ENCODE measurements at regions not wholly inside any gene's neighbourhood (a gene's known extent, or its start where the extent isn't known, plus 50 kb on each side); places are given as distances from the start of the nearest gene placed in this dataset.

GRCh38 chr2:9149726-9150567 lies 56.7 kb upstream of the ASAP2 start:
- no peak for ATAC-seq
- DNase-seq = no peak
- H3K9me3 ChIP-seq = no peaks in the 10 kb centered on the region

GRCh38 chr2:9149388-9149660 lies 57.3 kb upstream of the ASAP2 start:
- Histone ChIP-seq H3K4me3 (no peak overlapping the region), H3K27me3 (ENCODE audit: low read depth) (no peaks in the 10 kb centered on the region), H3K4me1 (peaks cover 23% of the 10 kb centered on the region), H3K27ac (no peak overlapping the region), H3K9me3 (no peaks in the 10 kb centered on the region), H3K36me3 (no peaks in the 10 kb centered on the region)
- DNase-seq = no peak
- no peak for TF ChIP-seq CTCF (IDR thresholded peaks at IDR 0.05)
- no peak for ATAC-seq
- intact Hi-C loops (cut with DNase I) = no loop called here

More at GRCh38 chr2:9149726-9150567, 56.7 kb upstream of the ASAP2 start:
- H3K27ac ChIP-seq = no peak overlapping the region
- H3K4me3 ChIP-seq = no peak overlapping the region
- H3K36me3 ChIP-seq = no peaks in the 10 kb centered on the region
- no peak for TF ChIP-seq CTCF (IDR thresholded peaks at IDR 0.05)
- intact Hi-C loops (cut with DNase I) = no loop called here
- no peaks in the 10 kb centered on the region for H3K27me3 ChIP-seq (ENCODE audit: low read depth)
- peaks cover 17% of the 10 kb centered on the region for H3K4me1 ChIP-seq

GRCh38 chr2:9146646-9147045 lies 60.0 kb upstream of the ASAP2 start:
- Histone ChIP-seq H3K4me1 (peaks cover 22% of the 10 kb centered on the region), H3K4me3 (no peak overlapping the region), H3K36me3 (no peaks in the 10 kb centered on the region), H3K27ac (no peak overlapping the region), H3K9me3 (no peaks in the 10 kb centered on the region), H3K27me3 (ENCODE audit: low read depth) (no peaks in the 10 kb centered on the region)
- no peak for TF ChIP-seq CTCF (IDR thresholded peaks at IDR 0.05)
- intact Hi-C loops (cut with DNase I) = no loop called here
- DNase-seq (no peak), ATAC-seq (no peak)

DNA sequence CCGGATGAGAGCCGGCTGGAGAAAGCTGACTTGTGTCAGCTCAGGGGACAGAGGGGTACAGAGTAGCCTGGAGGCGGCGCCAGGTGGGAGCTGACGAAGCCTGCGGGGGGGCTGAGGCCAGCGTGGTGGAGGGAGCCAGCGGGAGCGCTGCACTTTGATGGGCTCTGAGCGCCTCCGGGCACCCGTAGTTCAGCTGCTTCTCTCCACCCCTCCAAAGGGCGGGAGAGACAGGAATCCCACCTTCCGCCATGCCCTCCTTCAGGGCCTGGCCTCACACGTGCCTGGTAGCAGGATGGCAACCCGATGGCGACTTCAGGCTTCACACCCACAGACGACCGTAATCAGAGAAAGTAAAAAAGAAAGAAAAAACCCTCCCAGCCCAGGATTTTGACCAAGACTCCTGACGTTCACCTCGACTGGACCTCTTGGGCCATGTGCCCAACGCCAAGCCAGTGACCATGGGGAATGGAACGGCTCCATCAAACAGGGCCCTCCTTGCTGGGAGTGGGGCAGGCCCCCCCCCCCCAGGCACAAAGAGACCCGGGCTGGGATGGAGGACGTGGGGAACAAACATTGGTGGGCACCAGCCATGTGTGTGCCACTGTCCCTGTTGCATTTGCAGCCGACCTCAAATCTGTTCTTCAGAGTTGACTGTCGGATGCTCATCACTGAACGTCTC lies 60.7 kb upstream of the ASAP2 start:
- ATAC-seq (no peak), DNase-seq (no peak)
- no peak overlapping the region for H3K4me3 ChIP-seq
- TF ChIP-seq CTCF (IDR thresholded peaks at IDR 0.05) = no peak
- no peak overlapping the region for H3K27ac ChIP-seq
- no peaks in the 10 kb centered on the region for H3K27me3 ChIP-seq (ENCODE audit: low read depth)
- H3K4me1 ChIP-seq = peaks cover 22% of the 10 kb centered on the region
- intact Hi-C loops (cut with DNase I) = no loop called here
- H3K36me3 ChIP-seq = no peaks in the 10 kb centered on the region
- H3K9me3 ChIP-seq = no peaks in the 10 kb centered on the region

DNA sequence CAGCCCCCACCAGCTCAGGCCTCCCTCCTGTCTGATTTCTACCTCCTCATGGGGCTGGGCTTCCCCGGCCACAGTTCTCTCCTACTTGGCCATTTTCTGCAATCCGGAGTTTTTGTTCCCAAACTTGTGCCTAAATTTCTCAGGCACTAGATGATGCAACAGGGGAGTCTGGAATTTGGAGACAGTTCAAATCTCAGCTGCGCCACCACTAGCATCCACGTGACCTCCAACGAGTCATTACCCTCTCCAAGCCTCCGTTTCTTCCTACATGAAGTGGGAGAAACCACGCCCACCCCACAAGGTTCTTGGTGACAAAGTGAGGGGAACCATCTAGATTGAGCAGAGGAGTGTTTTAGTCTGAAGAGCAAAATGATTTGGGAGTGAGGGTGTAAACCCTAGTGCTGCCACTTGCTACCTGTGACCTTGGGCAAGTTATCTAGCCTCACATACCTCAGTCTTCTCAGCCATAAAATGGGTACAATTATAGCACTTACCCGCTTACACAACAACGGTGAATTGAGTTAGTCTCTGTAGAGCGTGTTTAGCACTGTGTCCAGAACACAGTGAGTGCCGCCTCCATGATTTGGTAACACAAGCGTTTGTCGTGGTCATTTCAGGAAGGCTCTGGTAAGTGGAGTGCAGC lies 61.4 kb upstream of the ASAP2 start:
- DNase-seq = no peak
- Histone ChIP-seq H3K9me3 (no peaks in the 10 kb centered on the region), H3K4me3 (no peak overlapping the region), H3K27ac (no peak overlapping the region), H3K36me3 (no peaks in the 10 kb centered on the region), H3K27me3 (ENCODE audit: low read depth) (no peaks in the 10 kb centered on the region), H3K4me1 (peaks cover 22% of the 10 kb centered on the region)
- no peak for TF ChIP-seq CTCF (IDR thresholded peaks at IDR 0.05)
- intact Hi-C loops (cut with DNase I) = no loop called here
- no peak for ATAC-seq

Measured in lower lobe of right lung (tissue), 2 donors.